NCI-H774 (cell line): ENCODE measurements at regions not wholly inside any gene's neighbourhood (a gene's known extent, or its start where the extent isn't known, plus 50 kb on each side); places are given as distances from the start of the nearest gene placed in this dataset.

Experiments
- DNase-seq: peaks from one replicate; lab custom pipeline; 2025; lab: John Stamatoyannopoulos, UW

- DNase-seq, result no peak
Measured at GRCh38 chr10:108861181-108861754, 1062.0 kb downstream of the XPNPEP1 start.

- DNase-seq, result no peak
Measured at GRCh38 chr10:108852211-108852610, 1071.1 kb downstream of the XPNPEP1 start.

GRCh38 chr10:108850138-108850854 lies 1073.0 kb downstream of the XPNPEP1 start:
- DNase-seq, result no peak

- no peak for DNase-seq
Measured at GRCh38 chr10:108849688-108850087, 1073.6 kb downstream of the XPNPEP1 start.

GRCh38 chr10:108849186-108849585 lies 1074.1 kb downstream of the XPNPEP1 start:
- DNase-seq, result no peak

- DNase-seq, result no peak
Measured at GRCh38 chr10:108848046-108848445, 1075.3 kb downstream of the XPNPEP1 start.

GRCh38 chr10:108840944-108841343 lies 1082.4 kb downstream of the XPNPEP1 start:
- DNase-seq, result no peak

GRCh38 chr10:108836362-108836761 lies 1086.9 kb downstream of the XPNPEP1 start:
- no peak for DNase-seq

- no peak for DNase-seq
Measured at GRCh38 chr10:108822026-108822425, 1101.3 kb downstream of the XPNPEP1 start.

- DNase-seq, result no peak
Measured at GRCh38 chr10:108819302-108819701, 1104.0 kb downstream of the XPNPEP1 start.

GRCh38 chr10:108817584-108817983 lies 1105.7 kb downstream of the XPNPEP1 start:
- no peak for DNase-seq

GRCh38 chr10:108817135-108817534 lies 1106.2 kb downstream of the XPNPEP1 start:
- no peak for DNase-seq

- no peak for DNase-seq
Measured at GRCh38 chr10:108812906-108813305, 1110.4 kb downstream of the XPNPEP1 start.

GRCh38 chr10:108812296-108812695 lies 1111.0 kb downstream of the XPNPEP1 start:
- no peak for DNase-seq

- no peak for DNase-seq
Measured at GRCh38 chr10:108808228-108808627, 1115.1 kb downstream of the XPNPEP1 start.

GRCh38 chr10:108801775-108802517 lies 1121.4 kb downstream of the XPNPEP1 start:
- no peak for DNase-seq

GRCh38 chr10:108801220-108801619 lies 1122.1 kb downstream of the XPNPEP1 start:
- no peak for DNase-seq

GRCh38 chr10:108797573-108797972 lies 1125.7 kb downstream of the XPNPEP1 start:
- DNase-seq, result no peak

GRCh38 chr10:108791794-108792474 lies 1131.4 kb downstream of the XPNPEP1 start:
- DNase-seq, result no peak

- no peak for DNase-seq
Measured at GRCh38 chr10:108791030-108791429, 1132.3 kb downstream of the XPNPEP1 start.

GRCh38 chr10:108789919-108790318 lies 1133.4 kb downstream of the XPNPEP1 start:
- DNase-seq, result no peak

- no peak for DNase-seq
Measured at GRCh38 chr10:108789336-108789735, 1134.0 kb downstream of the XPNPEP1 start.

- no peak for DNase-seq
Measured at GRCh38 chr10:108788891-108789290, 1134.4 kb downstream of the XPNPEP1 start.
